A549 (cell line): ENCODE measurements at regions not wholly inside any gene's neighbourhood (a gene's known extent, or its start where the extent isn't known, plus 50 kb on each side); places are given as distances from the start of the nearest gene placed in this dataset.

Experiments
- BHLHE40 ChIP-seq: IDR thresholded peaks from 2 replicates; pipeline ENCODE4 v1.6.1; 2012; ENCODE audit warnings: low read depth, low read length, inconsistent platforms
- CTCF ChIP-seq: fragments of >200 bp; sonication (Bioruptor Twin); formaldehyde crosslinking; IDR thresholded peaks from 3 replicates; pipeline ENCODE4 v1.5.1; 2016
- HDAC2 ChIP-seq: fragments of 200-600 bp; sonication (generic); IDR thresholded peaks from 2 replicates; pipeline ENCODE4 v1.6.1; 2016
- JUNB ChIP-seq: fragments of >200 bp; sonication (Bioruptor Twin); formaldehyde crosslinking; IDR thresholded peaks from 2 replicates; pipeline ENCODE4 v1.6.1; 2016
- KDM5A ChIP-seq: fragments of 200-600 bp; sonication (generic); IDR thresholded peaks from 2 replicates; pipeline ENCODE4 v1.6.1; 2016; ENCODE audit warnings: antibody characterized with exemption, mild to moderate bottlenecking
- MAFK ChIP-seq: fragments of 450-650 bp; IDR thresholded peaks from 2 replicates; pipeline ENCODE4 v1.6.1; 2014; ENCODE audit not compliant: partially characterized antibody
- MAX ChIP-seq: IDR thresholded peaks from 2 replicates; pipeline ENCODE4 v1.6.1; 2012
- NFE2L2 ChIP-seq: fragments of 150-350 bp; conservative IDR thresholded peaks from 2 replicates; pipeline ENCODE4 v1.6.1; 2014; ENCODE audit warnings: low read length
- NPAS2 ChIP-seq: fragments of 250-450 bp; sonication (Bioruptor Pico); IDR thresholded peaks from 2 replicates; pipeline ENCODE4 v1.8.0; 2022; ENCODE audit warnings: mild to moderate bottlenecking, moderate library complexity, borderline replicate concordance
- PHF8 ChIP-seq: fragments of 200-600 bp; sonication (generic); IDR thresholded peaks from 2 replicates; pipeline ENCODE4 v1.6.1; 2016; ENCODE audit warnings: low read depth, mild to moderate bottlenecking, antibody characterized with exemption, moderate library complexity, borderline replicate concordance
- POLR2AphosphoS2 ChIP-seq: conservative IDR thresholded peaks from 2 replicates; pipeline ENCODE4 v1.6.1; 2012; ENCODE audit warnings: low read length, improper control_type of control experiment, inconsistent platforms
- RAD21 ChIP-seq, 2 experiments: fragments of >200 bp in 1 of 2; sonication (Bioruptor Twin) in 1 of 2; formaldehyde crosslinking in 1 of 2; IDR thresholded peaks in 1 of 2; conservative IDR thresholded peaks in 1 of 2; 2 replicates in 1 of 2; 3 replicates in 1 of 2; pipeline ENCODE4 v1.6.1; 2012 to 2018; ENCODE audit warnings: inconsistent platforms in 1 of 2
- USF2 ChIP-seq: fragments of 450-650 bp; IDR thresholded peaks from 2 replicates; pipeline ENCODE4 v1.6.1; 2014; ENCODE audit warnings: antibody characterized with exemption

GRCh38 chr4:19014594-19014993 is 993.0 kb upstream of the LCORL start:
- no peak for TF ChIP-seq PHF8
- no peak for TF ChIP-seq CTCF
- no peak for TF ChIP-seq MAFK
- TF ChIP-seq RAD21 (conservative IDR thresholded peaks at IDR 0.05 in 1 of 2, IDR thresholded peaks at IDR 0.05 in 1 of 2) = no peak
- TF ChIP-seq BHLHE40 = no peak
- TF ChIP-seq JUNB = no peak
- TF ChIP-seq POLR2AphosphoS2 = no peak
- no peak for TF ChIP-seq KDM5A
- no peak for TF ChIP-seq USF2
- no peak for TF ChIP-seq HDAC2
- no peak for TF ChIP-seq MAX
- no peak for TF ChIP-seq NPAS2 (CRISPR knock-in tag)
- no peak for TF ChIP-seq NFE2L2
